Hepatocyte (in vitro differentiated cells): ENCODE measurements at regions not wholly inside any gene's neighbourhood (a gene's known extent, or its start where the extent isn't known, plus 50 kb on each side); places are given as distances from the start of the nearest gene placed in this dataset.

ENCODE experiments used
- DNase-seq: peaks from one replicate; pipeline ENCODE4 v3.0.0-alpha.2; 2016; ENCODE audit warnings: low spot score
- H2AFZ ChIP-seq: fragments of 200-600 bp; sonication (generic); 2 replicates; pipeline ENCODE4 v1.6.0; 2016; ENCODE audit warnings: antibody characterized with exemption, mild to moderate bottlenecking
- H3K27ac ChIP-seq: fragments of 200-600 bp; sonication (generic); 2 replicates; pipeline ENCODE4 v1.5.1; 2016; ENCODE audit warnings: mild to moderate bottlenecking
- H3K27me3 ChIP-seq: fragments of 200-600 bp; sonication (generic); 2 replicates; pipeline ENCODE4 v1.6.1; 2016
- H3K36me3 ChIP-seq: fragments of 200-600 bp; sonication (generic); replicated peaks from 2 replicates; pipeline ENCODE4 v1.5.1; 2016; ENCODE audit warnings: low read depth; ENCODE audit not compliant: insufficient read depth
- H3K4me1 ChIP-seq: fragments of 200-600 bp; sonication (generic); 2 replicates; pipeline ENCODE4 v1.5.1; 2016; ENCODE audit warnings: mild to moderate bottlenecking, moderate library complexity; ENCODE audit not compliant: insufficient read depth
- H3K4me2 ChIP-seq: fragments of 200-600 bp; sonication (generic); 2 replicates; pipeline ENCODE4 v1.6.0; 2016
- H3K4me3 ChIP-seq: fragments of 200-600 bp; sonication (generic); 2 replicates; pipeline ENCODE4 v1.5.1; 2016; ENCODE audit warnings: mild to moderate bottlenecking
- H3K79me2 ChIP-seq: fragments of 200-600 bp; sonication (generic); 2 replicates; pipeline ENCODE4 v1.6.0; 2017; ENCODE audit warnings: mild to moderate bottlenecking
- H3K9me2 ChIP-seq: fragments of 200-600 bp; sonication (generic); replicated peaks from 2 replicates; pipeline ENCODE4 v1.6.0; 2017; ENCODE audit warnings: mild to moderate bottlenecking; ENCODE audit not compliant: insufficient read depth
- H3K9me3 ChIP-seq: fragments of 200-600 bp; sonication (generic); 2 replicates; pipeline ENCODE4 v1.5.1; 2016; ENCODE audit warnings: low read depth, mild to moderate bottlenecking
- H4K20me1 ChIP-seq: fragments of 200-600 bp; sonication (generic); 2 replicates; pipeline ENCODE4 v1.6.0; 2016; ENCODE audit warnings: mild to moderate bottlenecking; ENCODE audit not compliant: insufficient read depth, poor library complexity, severe bottlenecking
- EZH2 ChIP-seq: fragments of 200-600 bp; sonication (generic); IDR thresholded peaks from 2 replicates; pipeline ENCODE4 v1.6.1; 2016; ENCODE audit warnings: antibody characterized with exemption, mild to moderate bottlenecking, borderline replicate concordance
- EZH2phosphoT487 ChIP-seq: fragments of 200-600 bp; sonication (generic); IDR thresholded peaks from one replicate; pipeline ENCODE4 v1.6.1; 2018; ENCODE audit warnings: antibody characterized with exemption, mild to moderate bottlenecking, low read depth, moderate library complexity; ENCODE audit not compliant: unreplicated experiment, severe bottlenecking
- WGBS: methylation state at CpG from one replicate; pipeline ENCODE4 v1.1.6; 2016; ENCODE audit warnings: low lambda C conversion rate; ENCODE audit errors: missing lambda C conversion rate; 5-methylcytosine and 5-hydroxymethylcytosine counted together
- TF ChIP-seq, protein P1 (sequence below): fragments of 200-600 bp; sonication (generic); IDR thresholded peaks from 2 replicates; pipeline ENCODE4 v1.5.1; 2016; ENCODE audit warnings: antibody characterized with exemption, mild to moderate bottlenecking; ENCODE audit not compliant: poor library complexity

DNA sequence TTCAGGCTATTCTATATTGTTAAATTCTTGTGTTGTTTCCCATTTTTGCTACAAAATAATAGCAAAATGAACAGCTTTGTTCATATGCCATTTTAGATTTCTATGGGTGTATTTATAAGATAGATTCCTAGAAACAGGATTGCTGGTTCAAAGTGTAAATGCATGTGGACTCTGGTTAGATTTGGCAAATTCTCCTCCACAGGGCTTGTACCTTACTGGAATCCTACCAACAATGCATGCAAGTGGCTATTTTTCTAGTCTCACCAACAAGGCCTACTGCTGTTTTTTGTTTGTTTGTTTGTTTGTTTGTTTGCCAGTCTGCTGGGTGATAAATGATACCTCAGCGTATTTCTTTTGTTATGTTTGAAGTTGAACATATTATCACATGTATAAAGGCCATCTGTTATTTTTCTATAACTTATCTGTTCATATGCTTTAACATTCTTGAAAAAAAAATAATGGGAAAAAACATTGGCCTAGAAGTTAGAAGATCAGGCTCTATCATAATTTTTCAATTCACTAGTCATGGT, 87.1 kb upstream of the AHR start:
- Histone ChIP-seq H3K9me3 (no peaks in the 10 kb centered on the region), H3K9me2 (no peaks in the 10 kb centered on the region)

DNA sequence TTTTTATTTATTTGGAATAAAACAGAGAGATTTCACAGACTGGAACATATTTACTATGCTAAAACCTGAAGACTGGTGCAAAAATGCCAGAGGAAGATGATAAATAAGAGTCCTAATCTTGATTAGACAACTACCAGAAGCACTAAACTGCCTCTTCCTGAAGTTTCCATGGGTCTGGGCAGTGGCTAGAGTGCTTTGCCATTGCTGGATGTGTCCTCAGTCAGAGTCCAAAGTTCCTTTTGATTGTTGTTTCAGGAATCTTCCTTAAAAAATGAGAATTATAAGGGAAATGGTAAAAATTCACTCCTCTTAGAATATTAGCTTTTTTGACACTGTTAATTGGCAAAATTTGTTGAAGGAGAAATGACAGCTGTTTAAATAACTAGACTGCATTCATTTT, 86.3 kb upstream of the AHR start:
- Histone ChIP-seq H3K4me2 (peak overlapping the region; percentile 6), H3K27me3 (no peaks in the 10 kb centered on the region), H3K9me2 (no peaks in the 10 kb centered on the region), H4K20me1 (no peaks in the 10 kb centered on the region), H3K27ac (no peak overlapping the region), H3K36me3 (no peaks in the 10 kb centered on the region), H3K4me1 (peaks cover under 1% of the 10 kb centered on the region), H2AFZ (no peak overlapping the region), H3K9me3 (no peaks in the 10 kb centered on the region), H3K4me3 (no peak overlapping the region), H3K79me2 (no peaks in the 10 kb centered on the region)
- no peak for TF ChIP-seq EZH2
- TF ChIP-seq EZH2phosphoT487: no peak
- TF ChIP-seq, protein P1, sequence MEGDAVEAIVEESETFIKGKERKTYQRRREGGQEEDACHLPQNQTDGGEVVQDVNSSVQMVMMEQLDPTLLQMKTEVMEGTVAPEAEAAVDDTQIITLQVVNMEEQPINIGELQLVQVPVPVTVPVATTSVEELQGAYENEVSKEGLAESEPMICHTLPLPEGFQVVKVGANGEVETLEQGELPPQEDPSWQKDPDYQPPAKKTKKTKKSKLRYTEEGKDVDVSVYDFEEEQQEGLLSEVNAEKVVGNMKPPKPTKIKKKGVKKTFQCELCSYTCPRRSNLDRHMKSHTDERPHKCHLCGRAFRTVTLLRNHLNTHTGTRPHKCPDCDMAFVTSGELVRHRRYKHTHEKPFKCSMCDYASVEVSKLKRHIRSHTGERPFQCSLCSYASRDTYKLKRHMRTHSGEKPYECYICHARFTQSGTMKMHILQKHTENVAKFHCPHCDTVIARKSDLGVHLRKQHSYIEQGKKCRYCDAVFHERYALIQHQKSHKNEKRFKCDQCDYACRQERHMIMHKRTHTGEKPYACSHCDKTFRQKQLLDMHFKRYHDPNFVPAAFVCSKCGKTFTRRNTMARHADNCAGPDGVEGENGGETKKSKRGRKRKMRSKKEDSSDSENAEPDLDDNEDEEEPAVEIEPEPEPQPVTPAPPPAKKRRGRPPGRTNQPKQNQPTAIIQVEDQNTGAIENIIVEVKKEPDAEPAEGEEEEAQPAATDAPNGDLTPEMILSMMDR: no peak
- peak; percentile 13 for DNase-seq

More for the DNA sequence above, 87.1 kb upstream of the AHR start:
- 95% methylated on average over 1 of the region's 1 CpG for WGBS
- H3K36me3 ChIP-seq: no peaks in the 10 kb centered on the region
- H3K4me1 ChIP-seq: peaks cover 6% of the 10 kb centered on the region
- no peaks in the 10 kb centered on the region for H4K20me1 ChIP-seq
- H3K27ac ChIP-seq: no peak overlapping the region
- no peak for DNase-seq
- no peak overlapping the region for H3K4me3 ChIP-seq
- no peak for TF ChIP-seq EZH2phosphoT487
- TF ChIP-seq, protein P1: no peak
- no peak for TF ChIP-seq EZH2
- no peak overlapping the region for H2AFZ ChIP-seq
- no peaks in the 10 kb centered on the region for H3K27me3 ChIP-seq
- no peaks in the 10 kb centered on the region for H3K79me2 ChIP-seq
- no peak overlapping the region for H3K4me2 ChIP-seq

- Histone ChIP-seq H3K4me2 (peak overlapping the region; percentile 2), H3K9me2 (no peaks in the 10 kb centered on the region), H3K4me3 (no peak overlapping the region), H2AFZ (no peak overlapping the region), H3K9me3 (no peaks in the 10 kb centered on the region), H3K27ac (peak overlapping the region; percentile 3), H3K79me2 (no peaks in the 10 kb centered on the region), H3K36me3 (no peaks in the 10 kb centered on the region), H3K4me1 (no peaks in the 10 kb centered on the region), H3K27me3 (no peaks in the 10 kb centered on the region), H4K20me1 (no peaks in the 10 kb centered on the region)
- no peak for DNase-seq
- TF ChIP-seq, protein P1: no peak
- no peak for TF ChIP-seq EZH2
- no peak for TF ChIP-seq EZH2phosphoT487
- WGBS: 62% methylated on average over 2 of the region's 2 CpGs
Observed at GRCh38 chr7:17227766-17228490, 70.5 kb upstream of the AHR start.
